GM21528 (cell line): ENCODE measurements at regions not wholly inside any gene's neighbourhood (a gene's known extent, or its start where the extent isn't known, plus 50 kb on each side); places are given as distances from the start of the nearest gene placed in this dataset.

Source experiments
- ATAC-seq: cut with Tn5 transposase; IDR thresholded peaks from one replicate; pipeline ENCODE4 v1.9.1; 2021; ENCODE audit warnings: mild to moderate bottlenecking, moderate library complexity; ENCODE audit not compliant: unreplicated experiment, low FRiP score

GRCh38 chr2:117745537-117745936 is 69.0 kb upstream of the DDX18 start:
- ATAC-seq = no peak

- no peak for ATAC-seq
Measured at GRCh38 chr2:117755768-117756167, 58.7 kb upstream of the DDX18 start.

GRCh38 chr2:117760916-117761315 is 53.6 kb upstream of the DDX18 start:
- no peak for ATAC-seq

GRCh38 chr2:117762454-117762853 is 52.0 kb upstream of the DDX18 start:
- no peak for ATAC-seq

- ATAC-seq = no peak
Measured at GRCh38 chr2:117763804-117764203, 50.7 kb upstream of the DDX18 start.
